Superior temporal gyrus (tissue), 1 donor: ENCODE measurements at regions not wholly inside any gene's neighbourhood (a gene's known extent, or its start where the extent isn't known, plus 50 kb on each side); places are given as distances from the start of the nearest gene placed in this dataset.
"Not testable (repeated sequence)": the region's sequence is repeated elsewhere in the genome, so short reads cannot be mapped to it uniquely, and the experiment has no call there.

ENCODE experiments used
- DNase-seq: peaks from one replicate; pipeline ENCODE4 v3.0.0-alpha.2; 2016; ENCODE audit errors: extremely low spot score

DNA sequence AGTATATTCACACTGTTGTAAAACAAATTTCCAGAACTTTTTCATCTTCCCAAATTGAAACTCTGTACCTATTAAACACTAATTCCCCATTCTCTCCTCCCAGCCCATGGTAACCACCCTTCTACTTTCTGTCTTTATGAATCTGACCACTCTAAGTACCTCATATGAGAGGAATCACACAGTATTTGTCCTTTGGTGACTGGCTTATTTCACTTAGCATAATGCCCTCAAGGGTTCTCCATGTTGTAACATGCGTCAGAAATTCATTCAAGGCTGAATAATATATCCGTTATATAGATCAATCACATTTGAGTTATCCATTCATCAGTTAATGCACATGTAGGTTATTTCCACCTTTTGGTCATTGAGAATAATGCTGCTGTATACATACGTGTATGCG lies 162.2 kb downstream of the GOSR1 start:
- DNase-seq, result not testable (repeated sequence)

DNA sequence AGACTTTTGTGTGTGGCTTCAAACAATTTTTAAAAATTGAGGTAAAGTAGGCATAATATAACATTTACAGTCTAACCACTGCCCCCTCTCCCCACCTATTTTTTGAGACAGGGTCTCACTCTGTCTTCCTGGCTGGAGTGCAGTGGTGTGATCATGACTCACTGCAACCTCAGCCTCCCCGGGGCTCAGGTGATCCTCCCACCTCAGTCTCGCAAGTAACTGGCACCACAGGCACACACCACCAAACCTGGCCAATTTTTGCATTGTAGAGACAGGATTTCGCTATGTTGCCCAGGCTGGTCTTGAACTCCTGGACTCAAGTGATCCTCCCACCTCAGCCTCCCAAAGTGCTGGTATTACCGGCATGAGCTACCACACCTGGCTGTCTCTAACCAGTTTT lies 161.8 kb downstream of the GOSR1 start:
- DNase-seq, result not testable (repeated sequence)

DNA sequence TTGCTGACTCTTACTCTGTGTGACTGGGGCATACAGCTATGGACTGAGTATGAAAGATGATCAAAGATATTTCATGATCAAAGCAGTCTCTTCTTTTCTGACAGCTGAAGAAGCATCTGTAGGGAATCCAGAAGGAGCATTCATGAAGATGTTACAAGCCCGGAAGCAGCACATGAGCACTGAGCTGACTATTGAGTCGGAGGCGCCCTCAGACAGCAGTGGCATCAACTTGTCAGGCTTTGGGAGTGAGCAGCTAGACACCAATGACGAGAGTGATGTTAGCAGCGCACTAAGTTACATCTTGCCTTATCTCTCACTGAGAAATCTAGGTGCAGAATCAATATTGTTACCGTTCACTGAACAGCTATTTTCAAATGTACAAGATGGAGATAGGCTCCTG lies 154.4 kb downstream of the GOSR1 start:
- DNase-seq, result not testable (repeated sequence)

DNA sequence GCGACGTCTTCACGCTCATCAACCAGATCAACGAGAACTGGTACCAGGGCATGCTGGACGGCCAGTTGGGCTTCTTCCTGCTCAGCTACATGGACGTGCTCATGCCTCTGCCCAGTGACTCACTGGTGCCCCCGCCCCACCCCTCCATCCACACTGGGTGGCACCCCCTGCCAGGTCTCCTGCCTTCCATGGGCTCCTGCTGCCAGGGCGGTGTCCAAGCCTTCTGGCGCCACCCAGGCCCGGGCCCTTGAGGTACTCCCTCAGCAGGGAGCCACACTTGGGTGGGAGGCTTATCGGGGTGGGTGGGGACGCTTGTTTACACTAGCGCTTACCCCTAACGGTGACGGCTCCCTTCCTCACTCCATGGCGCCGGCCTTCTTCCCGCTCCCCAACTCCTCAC lies 148.2 kb downstream of the GOSR1 start:
- DNase-seq, result not testable (repeated sequence)

DNA sequence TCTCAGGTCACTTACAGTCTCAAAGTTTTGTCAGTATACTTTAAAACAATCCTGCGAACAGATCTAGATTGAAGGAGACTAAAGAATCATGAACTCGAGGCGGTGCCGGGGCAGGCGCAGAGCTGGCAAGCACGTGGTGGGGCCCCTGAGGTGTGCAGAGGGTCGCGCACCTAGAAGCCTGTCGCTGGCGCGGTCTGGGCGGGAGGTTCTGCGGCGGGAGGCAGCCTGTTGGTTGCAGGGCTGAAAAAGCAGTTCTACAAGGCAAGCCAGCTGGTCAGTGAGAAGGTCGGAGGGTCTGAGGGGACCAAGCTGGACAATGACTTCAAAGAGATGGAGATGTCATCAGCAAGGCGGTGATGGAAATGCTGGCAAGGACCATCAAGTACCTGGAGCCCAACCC lies 147.0 kb downstream of the GOSR1 start:
- not testable (repeated sequence) for DNase-seq

DNA sequence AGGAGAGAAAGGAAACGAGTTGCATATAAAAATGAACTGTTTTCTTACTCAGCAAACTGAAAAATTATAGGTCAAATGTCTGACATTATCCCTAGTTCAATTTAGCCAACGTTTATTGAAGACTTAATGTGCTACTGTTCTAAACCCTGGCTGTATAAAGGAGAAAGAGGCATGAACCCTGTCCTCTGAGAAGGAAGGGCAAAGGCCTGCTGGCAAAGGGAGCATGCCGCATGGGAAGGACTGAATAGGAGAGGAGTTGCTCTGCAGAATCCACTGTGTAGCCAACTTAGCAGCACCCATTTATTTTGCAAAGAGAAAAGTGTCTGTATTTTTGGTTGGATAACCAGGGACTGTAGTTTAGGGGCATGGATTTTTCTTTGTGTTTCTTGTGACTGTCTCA lies 132.5 kb downstream of the GOSR1 start:
- DNase-seq, result not testable (repeated sequence)

DNA sequence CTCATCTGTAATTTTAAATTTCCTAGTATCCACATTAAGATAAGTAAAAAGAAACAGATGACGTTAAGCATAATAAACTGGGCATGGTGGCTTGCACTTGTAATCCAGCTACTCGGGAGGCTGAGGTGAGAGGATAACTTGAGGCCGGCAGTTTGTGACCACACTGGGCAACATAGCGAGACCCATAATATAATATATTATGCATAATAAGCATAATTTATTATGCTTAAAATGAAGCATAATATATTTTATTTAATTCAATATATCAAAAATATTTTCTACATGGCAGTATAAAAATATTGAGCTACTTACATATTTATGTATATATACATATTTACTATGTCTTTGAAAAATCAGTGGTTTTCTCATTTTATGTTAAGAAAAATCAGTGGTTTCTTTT lies 128.3 kb downstream of the GOSR1 start:
- DNase-seq, result no peak

DNA sequence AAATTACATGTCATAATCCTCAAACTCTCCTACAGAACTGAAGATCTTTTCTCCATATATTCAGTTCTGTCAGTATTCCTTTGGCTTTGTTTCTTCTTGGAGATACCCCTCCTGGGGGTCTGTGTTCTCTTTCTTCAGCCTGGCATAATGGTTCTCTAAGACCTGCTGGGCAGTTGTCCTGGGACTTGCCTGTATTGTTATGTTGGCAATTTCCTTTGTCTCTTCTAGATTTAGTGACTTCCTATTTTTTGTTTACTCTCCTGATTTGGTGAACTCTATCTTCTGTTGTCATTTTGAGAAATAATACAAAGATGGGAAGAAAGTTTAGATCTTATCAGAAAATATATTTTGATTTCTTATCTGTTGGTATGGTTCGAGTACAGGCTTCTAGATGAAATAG lies 127.8 kb downstream of the GOSR1 start:
- DNase-seq, result no peak

DNA sequence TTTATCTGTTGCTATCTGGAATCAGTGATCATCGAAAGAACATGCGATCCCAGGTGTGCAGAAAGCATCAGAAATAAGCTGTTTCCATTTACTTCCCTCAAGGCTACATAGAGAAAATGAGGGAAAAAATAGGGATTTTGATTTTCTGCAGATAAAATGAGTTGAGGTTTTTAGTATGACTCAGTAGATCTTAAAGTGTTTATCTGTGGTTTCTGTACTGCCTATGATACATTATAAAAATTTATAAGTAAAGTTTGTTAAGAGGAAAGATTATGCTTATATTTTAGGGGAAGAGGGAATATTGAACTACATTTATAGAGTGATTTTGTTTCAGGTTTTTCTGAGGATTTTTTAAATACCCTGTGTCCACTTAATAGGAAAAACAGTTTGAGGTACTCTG lies 125.2 kb downstream of the GOSR1 start:
- not testable (repeated sequence) for DNase-seq

DNA sequence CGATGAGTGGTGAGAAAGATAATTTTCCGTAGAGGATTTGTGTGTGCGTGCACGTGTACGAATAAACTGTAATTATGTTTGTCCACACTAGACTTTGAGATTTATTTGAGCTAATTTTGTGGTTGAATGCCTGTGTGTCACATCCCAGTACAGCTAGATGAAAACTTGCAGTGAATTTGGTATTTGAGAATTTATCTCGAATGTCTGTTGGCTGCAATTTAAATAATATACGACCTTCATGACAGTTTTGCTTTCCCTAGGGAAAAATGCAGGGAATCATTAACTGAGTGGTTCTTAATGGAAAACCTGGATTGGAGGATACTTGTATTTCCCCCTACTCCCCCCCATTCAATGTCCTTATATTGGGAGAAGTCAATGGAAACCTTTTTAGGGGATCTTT lies 124.8 kb downstream of the GOSR1 start:
- DNase-seq, result not testable (repeated sequence)

DNA sequence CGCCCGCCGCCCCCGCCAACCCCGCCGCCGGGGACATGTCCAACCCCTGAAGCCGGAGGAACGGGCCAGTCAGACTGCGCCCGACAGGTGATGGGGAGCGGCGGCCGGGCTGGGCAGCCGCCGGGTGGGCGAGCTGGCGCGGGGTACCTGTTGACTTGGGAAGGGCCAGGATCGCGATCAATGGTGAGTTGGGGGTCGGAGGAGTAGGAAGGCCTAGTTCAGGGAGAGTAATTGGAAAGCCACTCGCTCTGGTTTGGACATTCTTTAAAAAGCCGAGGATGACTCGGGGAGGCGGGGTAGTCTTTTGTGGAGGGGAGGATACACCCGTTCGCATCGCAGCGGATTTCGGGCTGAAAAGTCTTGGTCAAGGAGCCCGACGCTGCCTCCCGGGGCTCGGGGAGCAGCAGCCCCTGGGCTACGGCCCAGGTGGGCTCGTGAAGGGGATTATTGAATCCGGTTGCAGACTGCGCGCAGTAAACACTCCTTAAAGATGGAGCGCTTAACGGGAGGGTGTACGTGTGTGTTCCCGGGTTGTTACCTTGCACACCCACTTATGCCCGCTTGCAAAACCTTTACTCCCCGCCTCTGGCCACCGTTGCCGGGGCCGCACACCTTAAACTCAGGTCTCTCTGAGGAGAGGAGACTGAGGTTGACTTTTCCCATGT lies 123.8 kb downstream of the GOSR1 start:
- peak; percentile 31 for DNase-seq

DNA sequence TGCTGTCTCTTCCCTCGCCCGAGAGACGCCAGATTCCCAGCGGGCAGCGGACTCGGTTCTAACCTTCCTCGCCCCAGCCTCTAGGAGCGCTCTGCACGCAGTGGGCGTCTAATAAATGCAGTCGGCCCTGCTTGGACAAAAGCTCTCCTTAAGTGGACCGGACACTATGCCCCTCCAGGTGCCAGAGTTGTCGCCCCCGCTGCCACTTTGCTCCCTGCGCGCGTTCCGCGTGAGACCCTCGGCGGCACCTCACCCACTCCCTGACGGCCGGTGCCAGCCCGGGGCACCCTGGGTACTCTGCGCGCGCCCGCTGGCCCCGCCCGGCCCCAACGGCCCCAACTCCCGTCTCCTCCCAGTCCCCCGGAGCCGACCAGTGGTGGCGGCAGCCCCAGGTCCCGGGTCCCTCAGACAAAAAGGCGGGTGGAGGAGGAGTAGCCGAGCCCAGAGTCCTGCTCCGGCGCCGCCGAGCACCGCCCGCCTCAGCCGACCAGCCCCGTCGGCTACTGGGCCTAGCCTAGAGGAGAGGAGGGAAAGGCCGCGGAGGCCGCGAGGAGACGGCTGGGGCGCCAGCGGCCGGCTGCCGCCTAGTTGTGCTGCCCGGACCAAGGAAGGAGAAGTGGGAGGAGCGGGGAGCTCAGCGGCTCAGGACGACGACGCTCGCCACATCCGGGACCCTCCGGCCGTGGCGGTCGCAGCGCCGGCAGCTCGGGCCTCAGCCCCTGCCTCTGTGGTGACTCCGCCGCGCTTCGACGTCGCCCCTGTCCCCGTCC lies 123.0 kb downstream of the GOSR1 start:
- peak; percentile 65 for DNase-seq

DNA sequence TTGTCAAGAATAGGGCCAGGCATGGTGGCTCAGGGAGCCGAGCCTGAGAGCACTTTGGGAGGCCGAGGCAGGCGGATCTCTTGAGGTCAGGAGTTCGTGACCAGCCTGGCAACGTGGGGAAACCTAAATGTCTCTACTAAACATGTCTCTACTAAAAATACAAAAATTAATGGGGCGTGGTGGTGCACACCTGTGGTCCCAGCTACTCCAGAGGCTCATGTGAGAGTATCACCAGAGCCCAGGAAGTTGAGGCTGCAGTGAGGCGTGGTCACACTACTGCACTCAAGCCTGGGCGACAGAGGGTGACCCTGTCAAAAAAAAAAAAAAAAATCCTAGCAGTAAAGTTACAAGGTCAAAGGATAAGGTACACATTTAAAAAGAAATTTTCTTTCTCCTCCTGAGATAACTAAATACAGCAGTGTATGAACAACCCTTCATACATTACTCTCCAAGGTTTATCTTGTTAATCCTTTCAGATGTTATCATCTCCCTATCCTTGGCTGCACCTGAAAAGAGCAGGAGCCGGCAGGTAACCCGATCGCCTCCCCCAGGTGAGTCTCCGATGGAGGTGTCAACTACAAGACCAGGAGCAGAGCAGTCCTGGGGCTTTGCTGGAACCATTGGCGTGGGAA lies 122.3 kb downstream of the GOSR1 start:
- no peak for DNase-seq

DNA sequence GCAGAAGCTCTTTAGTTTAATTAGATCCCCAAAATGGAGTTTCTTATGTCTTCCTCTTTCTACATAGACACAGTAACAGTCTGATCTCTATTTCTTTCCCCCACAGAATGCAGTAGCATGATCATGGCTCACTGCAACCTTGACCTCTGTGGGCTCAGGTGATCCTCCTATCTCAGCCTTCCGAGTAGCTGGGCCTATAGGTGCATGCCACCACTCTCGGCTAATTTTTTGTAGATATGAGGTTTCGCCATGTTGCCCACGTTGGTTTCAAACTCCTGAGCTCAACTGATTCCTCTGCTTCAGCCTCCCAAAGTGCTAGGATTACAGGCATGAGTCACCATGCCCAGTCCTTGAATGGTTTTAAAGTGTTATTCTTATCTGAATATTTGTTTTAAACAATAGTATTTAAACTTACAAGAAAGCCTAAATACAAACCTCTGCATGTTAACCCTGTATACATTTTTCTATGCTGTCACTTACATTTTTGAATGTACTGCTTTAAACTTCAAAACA lies 120.6 kb downstream of the GOSR1 start:
- no peak for DNase-seq

DNA sequence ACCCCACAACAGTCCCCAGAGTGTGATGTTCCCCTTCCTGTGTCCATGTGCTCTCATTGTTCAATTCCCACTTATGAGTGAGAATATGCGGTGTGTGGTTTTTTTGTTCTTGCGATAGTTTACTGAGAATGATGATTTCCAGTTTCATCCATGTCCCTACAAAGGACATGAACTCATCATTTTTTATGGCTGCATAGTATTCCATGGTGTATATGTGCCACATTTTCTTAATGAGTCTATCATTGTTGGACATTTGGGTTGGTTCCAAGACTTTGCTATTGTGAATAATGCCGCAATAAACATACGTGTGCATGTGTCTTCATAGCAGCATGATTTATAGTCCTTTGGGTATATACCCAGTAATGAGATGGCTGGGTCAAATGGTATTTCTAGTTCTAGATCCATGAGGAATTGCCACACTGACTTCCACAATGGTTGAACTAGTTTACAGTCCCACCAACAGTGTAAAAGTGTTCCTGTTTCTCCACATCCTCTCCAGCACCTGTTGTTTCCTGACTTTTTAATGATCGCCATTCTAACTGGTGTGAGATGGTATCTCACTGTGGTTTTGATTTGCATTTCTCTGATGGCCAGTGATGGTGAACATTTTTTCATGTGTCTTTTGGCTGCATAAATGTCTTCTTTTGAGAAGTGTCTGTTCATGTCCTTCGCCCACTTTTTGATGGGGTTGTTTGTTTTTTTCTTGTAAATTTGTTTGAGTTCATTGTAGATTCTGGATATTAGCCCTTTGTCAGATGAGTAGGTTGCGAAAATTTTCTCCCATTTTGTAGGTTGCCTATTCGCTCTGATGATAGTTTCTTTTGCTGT lies 120.0 kb downstream of the GOSR1 start:
- DNase-seq, result not testable (repeated sequence)

DNA sequence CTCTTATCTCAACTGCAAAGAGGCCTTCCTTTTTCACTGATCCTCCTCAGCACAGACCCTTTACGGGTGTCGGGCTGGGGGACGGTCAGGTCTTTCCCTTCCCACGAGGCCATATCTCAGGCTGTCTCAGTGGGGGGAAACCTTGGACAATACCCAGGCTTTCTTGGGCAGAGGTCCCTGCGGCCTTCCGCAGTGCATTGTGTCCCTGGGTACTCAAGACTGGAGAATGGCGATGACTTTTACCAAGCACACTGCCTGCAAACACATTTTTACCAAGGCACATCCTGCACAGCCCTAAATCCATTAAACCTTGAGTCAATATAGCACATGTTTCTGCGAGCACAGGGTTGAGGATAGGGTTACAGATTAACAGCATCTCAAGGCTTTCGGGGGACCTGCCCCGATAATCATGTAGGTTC lies 117.8 kb downstream of the GOSR1 start:
- not testable (repeated sequence) for DNase-seq

DNA sequence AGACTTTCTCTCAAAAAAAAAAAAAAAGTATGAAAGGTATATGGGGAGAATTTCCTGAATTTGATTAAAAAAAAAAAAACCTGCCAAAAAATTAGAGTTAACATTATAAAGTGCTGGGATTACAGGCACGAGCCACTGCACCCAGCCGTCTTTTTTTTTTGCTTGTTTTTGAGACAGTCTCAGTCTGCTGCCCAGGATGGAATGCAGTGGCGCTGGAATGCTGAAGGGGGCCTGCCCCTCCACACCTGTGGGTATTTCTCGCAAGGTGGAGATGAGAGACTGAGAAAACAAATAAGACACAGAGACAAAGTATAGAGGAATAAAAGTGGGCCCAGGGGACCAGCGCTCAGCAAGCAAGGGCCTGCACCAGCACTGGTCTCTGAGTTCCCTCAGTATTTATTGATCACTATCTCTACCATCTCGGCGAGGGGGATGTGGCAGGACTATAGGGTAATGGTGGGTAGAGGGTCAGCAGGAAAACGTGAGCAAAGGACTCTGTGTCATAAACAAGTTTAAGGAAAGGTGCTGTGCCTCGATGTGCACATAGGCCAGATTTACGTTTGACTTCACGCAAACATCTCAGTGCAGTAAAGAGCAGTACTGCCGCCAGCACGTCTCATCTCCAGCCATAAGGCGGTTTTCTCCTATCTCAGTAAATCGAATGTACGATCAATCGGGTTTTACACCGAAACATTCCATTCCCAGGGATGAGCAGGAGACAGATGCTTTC lies 117.2 kb downstream of the GOSR1 start:
- DNase-seq, result no peak

DNA sequence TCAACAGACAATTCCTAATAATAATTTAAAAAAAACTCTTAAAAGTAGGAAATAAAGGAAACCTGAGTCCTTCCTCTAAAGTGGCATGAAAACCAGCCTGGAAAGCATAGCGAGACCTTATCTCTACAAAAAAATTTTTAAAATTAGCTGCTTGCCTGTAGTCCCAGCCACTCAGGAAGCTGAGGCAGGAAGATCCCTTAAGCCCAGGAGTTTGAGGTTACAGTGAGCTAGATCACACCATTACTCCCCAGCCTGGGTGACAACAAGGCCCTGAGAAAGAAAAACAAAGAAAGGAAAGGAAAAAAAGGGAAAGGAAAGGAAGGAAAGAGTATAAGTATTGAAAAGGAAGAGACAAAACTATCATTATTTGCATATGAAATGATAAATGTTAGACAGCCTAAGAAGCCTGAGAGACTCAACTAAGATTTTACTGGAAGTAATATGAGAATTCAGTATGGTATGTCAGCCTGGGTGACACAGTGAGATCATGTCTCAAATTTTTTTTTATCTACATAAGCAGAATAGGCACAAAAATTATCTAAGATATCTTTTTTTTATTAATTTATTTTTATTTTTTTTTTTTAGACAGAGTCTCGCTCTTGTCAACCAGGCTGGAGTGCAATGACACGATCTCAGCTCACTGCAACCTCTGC lies 113.0 kb downstream of the GOSR1 start:
- no peak for DNase-seq

DNA sequence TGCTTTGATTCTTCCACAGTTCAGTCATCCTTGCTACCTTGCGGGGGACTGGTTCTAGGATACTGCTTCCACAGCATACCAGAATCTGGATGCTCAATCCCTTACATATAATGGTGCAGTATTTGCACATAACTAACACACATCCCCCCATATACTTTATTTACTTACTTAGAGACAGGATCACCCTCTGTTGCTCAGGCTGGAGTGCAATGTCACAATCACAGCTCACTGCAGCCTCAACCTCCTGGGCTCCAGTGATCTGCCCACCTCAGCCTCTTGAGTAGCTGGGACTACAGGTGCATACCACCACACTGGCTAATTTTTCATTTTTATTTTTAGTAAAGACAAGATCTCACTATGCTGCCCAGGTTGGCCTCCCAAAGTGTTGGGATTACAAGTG lies 112.2 kb downstream of the GOSR1 start:
- DNase-seq, result no peak

DNA sequence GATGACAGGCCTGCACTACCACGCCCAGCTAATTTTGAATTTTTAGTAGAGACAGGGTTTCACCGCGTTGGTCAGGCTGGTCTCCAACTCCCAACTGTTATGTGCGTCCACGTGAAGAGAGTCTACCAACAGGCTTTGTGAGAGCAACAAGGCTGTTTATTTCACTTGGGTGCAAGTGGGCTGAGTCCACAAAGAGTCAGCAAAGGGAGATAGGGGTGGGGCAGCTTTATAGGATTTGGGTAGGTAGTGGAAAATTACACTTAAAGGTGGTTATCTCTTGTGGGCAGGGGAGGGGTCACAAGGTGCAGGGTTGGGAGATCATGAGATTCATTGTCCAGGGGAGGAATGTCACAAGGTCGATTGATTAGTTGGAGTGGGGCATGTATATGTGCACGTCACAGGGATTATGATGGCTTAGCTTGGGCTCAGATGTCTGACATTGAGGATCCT lies 111.6 kb downstream of the GOSR1 start:
- no peak for DNase-seq
